Neural progenitor cell (in vitro differentiated cells): ENCODE measurements at regions not wholly inside any gene's neighbourhood (a gene's known extent, or its start where the extent isn't known, plus 50 kb on each side); places are given as distances from the start of the nearest gene placed in this dataset.

Experiments
- DNase-seq: peaks from one replicate; pipeline ENCODE4 v3.0.0-alpha.2; 2016; ENCODE audit warnings: low spot score
- H2AFZ ChIP-seq: fragments of 200-600 bp; sonication (generic); replicated peaks from 2 replicates; pipeline ENCODE4 v1.6.1; 2016; ENCODE audit warnings: antibody characterized with exemption
- H3F3A ChIP-seq: fragments of 200-600 bp; sonication (generic); 2 replicates; pipeline ENCODE4 v1.6.1; 2016; ENCODE audit warnings: antibody characterized with exemption, low read depth
- H3K27ac ChIP-seq: fragments of 200-600 bp; sonication (generic); 2 replicates; pipeline ENCODE4 v1.5.1; 2016; ENCODE audit warnings: mild to moderate bottlenecking
- H3K27me3 ChIP-seq: fragments of 200-600 bp; sonication (generic); 2 replicates; pipeline ENCODE4 v1.6.1; 2016; ENCODE audit warnings: mild to moderate bottlenecking, moderate library complexity
- H3K36me3 ChIP-seq: fragments of 200-600 bp; sonication (generic); 2 replicates; pipeline ENCODE4 v1.5.1; 2016
- H3K4me1 ChIP-seq: fragments of 200-600 bp; sonication (generic); 2 replicates; pipeline ENCODE4 v1.6.1; 2016; ENCODE audit warnings: mixed run types
- H3K4me2 ChIP-seq: fragments of 200-600 bp; sonication (generic); 2 replicates; pipeline ENCODE4 v1.6.1; 2016
- H3K4me3 ChIP-seq: fragments of 200-600 bp; sonication (generic); 2 replicates; pipeline ENCODE4 v1.5.1; 2016
- H3K79me2 ChIP-seq: fragments of 200-600 bp; sonication (generic); 2 replicates; pipeline ENCODE4 v1.6.1; 2016; ENCODE audit warnings: low read depth
- H3K9ac ChIP-seq: fragments of 200-600 bp; sonication (generic); 2 replicates; pipeline ENCODE4 v1.6.1; 2016
- H3K9me3 ChIP-seq: fragments of 200-600 bp; sonication (generic); 2 replicates; pipeline ENCODE4 v1.5.1; 2016; ENCODE audit warnings: low read depth
- H4K20me1 ChIP-seq: fragments of 200-600 bp; sonication (generic); 2 replicates; pipeline ENCODE4 v1.6.1; 2016; ENCODE audit warnings: low read depth
- H3K27ac Mint-ChIP-seq: 3 replicates; pipeline ENCODE4 v1.8.0; 2021; ENCODE audit warnings: mixed read lengths
- H3K27me3 Mint-ChIP-seq: 2 replicates; pipeline ENCODE4 v1.8.0; 2022; ENCODE audit warnings: low read depth, mild to moderate bottlenecking, inconsistent platforms, moderate library complexity, mixed read lengths; ENCODE audit not compliant: insufficient read depth
- H3K36me3 Mint-ChIP-seq: 3 replicates; pipeline ENCODE4 v1.8.0; 2021; ENCODE audit warnings: mixed read lengths
- H3K4me1 Mint-ChIP-seq: 3 replicates; pipeline ENCODE4 v1.8.0; 2021; ENCODE audit warnings: mixed read lengths
- H3K4me3 Mint-ChIP-seq: 3 replicates; pipeline ENCODE4 v1.8.0; 2021; ENCODE audit warnings: mild to moderate bottlenecking, moderate library complexity, mixed read lengths
- H3K9me3 Mint-ChIP-seq: 3 replicates; pipeline ENCODE4 v1.8.0; 2020; ENCODE audit warnings: mixed read lengths
- CTCF ChIP-seq: fragments of 200-600 bp; sonication (generic); IDR thresholded peaks from 2 replicates; pipeline ENCODE4 v1.5.1; 2017; ENCODE audit warnings: antibody characterized with exemption, mild to moderate bottlenecking
- EZH2 ChIP-seq: fragments of 200-600 bp; sonication (generic); IDR thresholded peaks from 2 replicates; pipeline ENCODE4 v1.6.1; 2017; ENCODE audit warnings: antibody characterized with exemption, mild to moderate bottlenecking, moderate library complexity
- EZH2phosphoT487 ChIP-seq: fragments of 200-600 bp; sonication (generic); IDR thresholded peaks from 2 replicates; pipeline ENCODE4 v1.6.1; 2017; ENCODE audit warnings: antibody characterized with exemption

- Mint-ChIP-seq H3K27me3 (no peaks in the 10 kb centered on the region), H3K9me3 (peaks cover 3% of the 10 kb centered on the region), H3K36me3 (no peaks in the 10 kb centered on the region), H3K4me1 (no peaks in the 10 kb centered on the region), H3K27ac (no peak overlapping the region), H3K4me3 (no peak overlapping the region)
- no peak for DNase-seq
- Histone ChIP-seq H3K9ac (no peak overlapping the region), H3K27me3 (no peaks in the 10 kb centered on the region), H3K4me1 (no peaks in the 10 kb centered on the region), H3K9me3 (peaks cover 2% of the 10 kb centered on the region), H3K27ac (no peak overlapping the region), H3K4me2 (no peak overlapping the region), H3K36me3 (no peaks in the 10 kb centered on the region), H3K79me2 (no peaks in the 10 kb centered on the region), H2AFZ (no peak overlapping the region), H3K4me3 (no peak overlapping the region), H3F3A (no peaks in the 10 kb centered on the region), H4K20me1 (no peaks in the 10 kb centered on the region)
- no peak for TF ChIP-seq CTCF
- TF ChIP-seq EZH2phosphoT487, result no peak
- no peak for TF ChIP-seq EZH2
Measured at GRCh38 chr21:24948186-24948585, 659.1 kb downstream of the MRPL39 start.

- H4K20me1 ChIP-seq, result no peaks in the 10 kb centered on the region
- H3F3A ChIP-seq, result no peaks in the 10 kb centered on the region
- H3K9ac ChIP-seq, result no peak overlapping the region
- H3K36me3 ChIP-seq, result no peaks in the 10 kb centered on the region
- peaks cover 4% of the 10 kb centered on the region for H3K9me3 ChIP-seq
- no peaks in the 10 kb centered on the region for H3K36me3 Mint-ChIP-seq
- no peak for TF ChIP-seq EZH2phosphoT487
- TF ChIP-seq EZH2, result no peak
- no peak for TF ChIP-seq CTCF
- peaks cover 3% of the 10 kb centered on the region for H3K9me3 Mint-ChIP-seq
- no peak overlapping the region for H3K27ac ChIP-seq
- no peaks in the 10 kb centered on the region for H3K4me1 Mint-ChIP-seq
- H3K4me3 ChIP-seq, result no peak overlapping the region
- no peaks in the 10 kb centered on the region for H3K79me2 ChIP-seq
- no peak overlapping the region for H2AFZ ChIP-seq
- H3K27me3 Mint-ChIP-seq, result no peaks in the 10 kb centered on the region
- no peak for DNase-seq
- H3K27ac Mint-ChIP-seq, result no peak overlapping the region
- H3K4me3 Mint-ChIP-seq, result no peak overlapping the region
- H3K4me1 ChIP-seq, result no peaks in the 10 kb centered on the region
- no peak overlapping the region for H3K4me2 ChIP-seq
- no peaks in the 10 kb centered on the region for H3K27me3 ChIP-seq
Measured at GRCh38 chr21:24945910-24946309, 661.4 kb downstream of the MRPL39 start.

GRCh38 chr21:24941316-24942185 is 665.7 kb downstream of the MRPL39 start:
- no peaks in the 10 kb centered on the region for H4K20me1 ChIP-seq
- no peak overlapping the region for H3K4me2 ChIP-seq
- Mint-ChIP-seq H3K36me3 (no peaks in the 10 kb centered on the region), H3K27me3 (no peaks in the 10 kb centered on the region), H3K27ac (no peak overlapping the region), H3K9me3 (no peaks in the 10 kb centered on the region), H3K4me1 (no peaks in the 10 kb centered on the region), H3K4me3 (no peak overlapping the region)
- no peak overlapping the region for H3K9ac ChIP-seq
- no peaks in the 10 kb centered on the region for H3K27me3 ChIP-seq
- no peak for DNase-seq
- no peaks in the 10 kb centered on the region for H3K4me1 ChIP-seq
- TF ChIP-seq CTCF, result no peak
- TF ChIP-seq EZH2, result no peak
- TF ChIP-seq EZH2phosphoT487, result no peak
- no peak overlapping the region for H3K4me3 ChIP-seq
- H2AFZ ChIP-seq, result no peak overlapping the region
- H3K36me3 ChIP-seq, result no peaks in the 10 kb centered on the region
- no peak overlapping the region for H3K27ac ChIP-seq
- H3K9me3 ChIP-seq, result peaks cover 4% of the 10 kb centered on the region
- H3K79me2 ChIP-seq, result no peaks in the 10 kb centered on the region
- H3F3A ChIP-seq, result no peaks in the 10 kb centered on the region
